B cell (primary cell): ENCODE measurements at regions not wholly inside any gene's neighbourhood (a gene's known extent, or its start where the extent isn't known, plus 50 kb on each side); places are given as distances from the start of the nearest gene placed in this dataset.

Experiments
- EZH2 ChIP-seq: IDR thresholded peaks from 2 replicates; pipeline ENCODE4 v1.6.1; 2012; ENCODE audit warnings: borderline replicate concordance, low read depth, mild to moderate bottlenecking, moderate library complexity, low read length; ENCODE audit not compliant: insufficient read depth, poor library complexity, severe bottlenecking
- TF ChIP-seq, protein P1 (sequence below): fragments of 200-600 bp; IDR thresholded peaks from one replicate; pipeline ENCODE4 v1.8.0; 2022; ENCODE audit warnings: antibody characterized with exemption, mild to moderate bottlenecking

DNA sequence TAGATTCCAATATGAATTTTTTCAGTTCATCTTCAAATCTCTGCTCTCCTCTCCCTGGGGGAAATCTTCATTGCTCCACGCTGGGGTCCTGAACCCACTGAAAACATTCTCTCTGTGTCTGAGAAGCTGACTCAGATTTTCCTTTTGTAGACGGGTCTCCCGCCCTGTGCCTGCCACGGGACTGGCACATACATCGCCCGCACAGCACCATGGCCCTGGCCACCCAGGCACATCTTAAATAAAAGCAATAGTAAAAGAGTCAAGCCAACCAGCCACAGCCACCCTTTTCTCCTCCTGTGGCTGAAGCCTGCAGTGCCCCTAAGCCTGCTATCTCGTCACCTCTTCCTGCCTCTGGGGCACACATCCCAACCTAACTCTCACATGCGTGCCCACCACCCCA lies 301.2 kb downstream of the ZNF536 start:
- TF ChIP-seq EZH2 = no peak
- TF ChIP-seq, protein P1, sequence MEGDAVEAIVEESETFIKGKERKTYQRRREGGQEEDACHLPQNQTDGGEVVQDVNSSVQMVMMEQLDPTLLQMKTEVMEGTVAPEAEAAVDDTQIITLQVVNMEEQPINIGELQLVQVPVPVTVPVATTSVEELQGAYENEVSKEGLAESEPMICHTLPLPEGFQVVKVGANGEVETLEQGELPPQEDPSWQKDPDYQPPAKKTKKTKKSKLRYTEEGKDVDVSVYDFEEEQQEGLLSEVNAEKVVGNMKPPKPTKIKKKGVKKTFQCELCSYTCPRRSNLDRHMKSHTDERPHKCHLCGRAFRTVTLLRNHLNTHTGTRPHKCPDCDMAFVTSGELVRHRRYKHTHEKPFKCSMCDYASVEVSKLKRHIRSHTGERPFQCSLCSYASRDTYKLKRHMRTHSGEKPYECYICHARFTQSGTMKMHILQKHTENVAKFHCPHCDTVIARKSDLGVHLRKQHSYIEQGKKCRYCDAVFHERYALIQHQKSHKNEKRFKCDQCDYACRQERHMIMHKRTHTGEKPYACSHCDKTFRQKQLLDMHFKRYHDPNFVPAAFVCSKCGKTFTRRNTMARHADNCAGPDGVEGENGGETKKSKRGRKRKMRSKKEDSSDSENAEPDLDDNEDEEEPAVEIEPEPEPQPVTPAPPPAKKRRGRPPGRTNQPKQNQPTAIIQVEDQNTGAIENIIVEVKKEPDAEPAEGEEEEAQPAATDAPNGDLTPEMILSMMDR = no peak
